CD4-positive, alpha-beta memory T cell (primary cell): ENCODE measurements at regions not wholly inside any gene's neighbourhood (a gene's known extent, or its start where the extent isn't known, plus 50 kb on each side); places are given as distances from the start of the nearest gene placed in this dataset.

Experiments used
- CTCF ChIA-PET: fragments of 350-600 bp; sonication (Branson Sonifier 250); formaldehyde crosslinking; loops from one replicate; lab custom pipeline; 2021; ENCODE audit warnings: inconsistent platforms; ENCODE audit not compliant: partially characterized antibody; lab: Charles Lee
- POLR2A ChIA-PET: fragments of 350-600 bp; sonication (Branson Sonifier 250); formaldehyde crosslinking; loops from one replicate; lab custom pipeline; 2021; ENCODE audit not compliant: partially characterized antibody; lab: Charles Lee
- DNase-seq, 5 donors: peaks; one replicate each; pipeline versions ENCODE4 v3.0.0 to v3.0.0-alpha.2; 2020 to 2022; ENCODE audit warnings: mixed read lengths in 1 of 5
- H3K27ac ChIP-seq: one replicate; pipeline ENCODE4 v1.7.0; 2013; ENCODE audit warnings: low read depth, low read length
- H3K27me3 ChIP-seq: 2 replicates; pipeline ENCODE4 v1.7.0; 2013; ENCODE audit warnings: mild to moderate bottlenecking, low read length, moderate library complexity; ENCODE audit not compliant: insufficient read depth
- H3K36me3 ChIP-seq: 2 replicates; pipeline ENCODE4 v1.7.0; 2013; ENCODE audit warnings: mild to moderate bottlenecking, low read length, moderate library complexity; ENCODE audit not compliant: insufficient read depth
- H3K4me1 ChIP-seq: 2 replicates; pipeline ENCODE4 v1.7.0; 2013; ENCODE audit warnings: mild to moderate bottlenecking, low read length, moderate library complexity; ENCODE audit not compliant: insufficient read depth
- H3K4me3 ChIP-seq, 2 donors: one replicate each; pipeline ENCODE4 v1.7.0; 2013; ENCODE audit warnings: low read length in 2 of 2, mild to moderate bottlenecking in 1 of 2
- H3K9me3 ChIP-seq, 2 donors: one replicate each; pipeline ENCODE4 v1.7.0; 2013; ENCODE audit warnings: low read length in 2 of 2, control low read depth in 1 of 2; ENCODE audit not compliant: control insufficient read depth in 1 of 2
- H3K27ac Mint-ChIP-seq, 7 donors: one replicate each; pipeline ENCODE4 v1.8.0; 2020 to 2021; ENCODE audit warnings: mixed read lengths in 7 of 7, mild to moderate bottlenecking in 6 of 7, inconsistent platforms in 3 of 7, moderate library complexity in 3 of 7
- H3K27me3 Mint-ChIP-seq, 2 donors: one replicate each; pipeline ENCODE4 v1.8.0; 2020 to 2021; ENCODE audit warnings: mixed read lengths in 2 of 2
- H3K36me3 Mint-ChIP-seq, 2 donors: one replicate each; pipeline ENCODE4 v1.8.0; 2020 to 2021; ENCODE audit warnings: mixed read lengths in 2 of 2, inconsistent platforms in 1 of 2, mild to moderate bottlenecking in 1 of 2
- H3K4me1 Mint-ChIP-seq, 4 donors: one replicate each; pipeline ENCODE4 v1.8.0; 2020 to 2021; ENCODE audit warnings: mixed read lengths in 4 of 4, mild to moderate bottlenecking in 1 of 4
- H3K4me3 Mint-ChIP-seq, 8 donors: one replicate each; pipeline ENCODE4 v1.8.0; 2020 to 2021; ENCODE audit warnings: mixed read lengths in 8 of 8, mild to moderate bottlenecking in 7 of 8, moderate library complexity in 6 of 8, inconsistent platforms in 3 of 8
- H3K9me3 Mint-ChIP-seq, 8 donors: one replicate each; pipeline ENCODE4 v1.8.0; 2020 to 2021; ENCODE audit warnings: mixed read lengths in 8 of 8, mild to moderate bottlenecking in 5 of 8, inconsistent platforms in 3 of 8, moderate library complexity in 1 of 8
- intact Hi-C: fragments of 100-400 bp; cut with micrococcal nuclease; formaldehyde crosslinking; loops from one replicate; pipeline ENCODE4 v1.15.1; 2023

DNA sequence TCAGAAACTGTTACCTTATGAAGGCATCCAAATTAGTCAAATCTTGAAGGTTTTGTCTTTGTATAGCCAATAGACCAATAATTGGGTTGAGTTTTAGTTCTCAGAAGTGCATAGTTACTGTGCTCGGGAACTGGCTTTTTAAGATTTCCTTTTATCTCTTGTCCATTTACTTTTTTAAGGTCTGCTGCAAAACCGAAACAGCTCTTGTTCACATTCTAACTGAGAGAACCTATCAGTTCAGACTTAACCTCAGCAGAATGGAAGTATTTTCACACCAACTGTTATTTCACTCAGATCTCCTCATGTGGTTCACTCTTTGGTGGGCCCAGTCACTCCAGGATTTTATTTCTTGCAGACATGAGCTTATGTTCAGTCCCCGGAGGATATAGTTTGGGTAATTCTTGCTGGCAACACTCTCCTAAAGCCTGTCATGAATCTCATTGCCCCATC lies 55.5 kb downstream of the TPBG start:
- Mint-ChIP-seq H3K27me3 (no peaks in the 10 kb centered on the region), H3K27ac (no peak overlapping the region), H3K9me3 (no peaks in the 10 kb centered on the region), H3K4me3 (no peak overlapping the region), H3K36me3 (no peaks in the 10 kb centered on the region), H3K4me1 (peaks cover 0 to 1% (median 0%) of the 10 kb centered on the region in 4 donors)
- no peak overlapping the region for H3K27ac ChIP-seq
- intact Hi-C loops: no loop called here
- no peak for DNase-seq
- no peaks in the 10 kb centered on the region for H3K27me3 ChIP-seq
- ChIA-PET CTCF (no interaction called here), POLR2A (no interaction called here)
- H3K4me1 ChIP-seq: no peaks in the 10 kb centered on the region
- no peak overlapping the region for H3K4me3 ChIP-seq
- H3K36me3 ChIP-seq: no peaks in the 10 kb centered on the region
- no peaks in the 10 kb centered on the region for H3K9me3 ChIP-seq

DNA sequence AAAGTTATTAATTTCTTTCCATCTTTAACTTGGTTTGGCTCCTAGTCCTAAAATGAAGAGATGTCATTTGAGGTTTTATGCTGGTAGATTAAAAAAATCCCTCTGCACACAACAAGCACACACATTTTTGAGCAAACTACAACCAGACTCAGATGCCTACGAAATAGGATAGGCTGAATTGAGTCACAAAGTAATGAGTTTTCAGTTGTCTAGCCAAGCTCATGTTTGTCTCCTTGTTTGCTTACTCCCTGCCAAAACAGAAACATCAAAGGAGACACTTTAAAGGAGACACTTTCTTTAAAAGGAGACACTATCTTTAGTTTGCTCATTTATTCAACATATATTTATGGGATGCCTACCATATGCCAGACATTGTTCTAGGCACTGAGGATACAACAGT lies 56.2 kb downstream of the TPBG start:
- Histone ChIP-seq H3K4me1 (no peaks in the 10 kb centered on the region), H3K27me3 (no peaks in the 10 kb centered on the region), H3K9me3 (no peaks in the 10 kb centered on the region), H3K36me3 (no peaks in the 10 kb centered on the region), H3K4me3 (no peak overlapping the region), H3K27ac (no peak overlapping the region)
- intact Hi-C loops: no loop called here
- no peaks in the 10 kb centered on the region for H3K36me3 Mint-ChIP-seq
- H3K27ac Mint-ChIP-seq: peak overlapping the region in 1 of 7 donors; percentile 62
- ChIA-PET POLR2A (no interaction called here), CTCF (no interaction called here)
- DNase-seq: no peak
- peaks cover 0 to 1% (median 0%) of the 10 kb centered on the region in 4 donors for H3K4me1 Mint-ChIP-seq
- H3K4me3 Mint-ChIP-seq: no peak overlapping the region
- no peaks in the 10 kb centered on the region for H3K27me3 Mint-ChIP-seq
- H3K9me3 Mint-ChIP-seq: no peaks in the 10 kb centered on the region

DNA sequence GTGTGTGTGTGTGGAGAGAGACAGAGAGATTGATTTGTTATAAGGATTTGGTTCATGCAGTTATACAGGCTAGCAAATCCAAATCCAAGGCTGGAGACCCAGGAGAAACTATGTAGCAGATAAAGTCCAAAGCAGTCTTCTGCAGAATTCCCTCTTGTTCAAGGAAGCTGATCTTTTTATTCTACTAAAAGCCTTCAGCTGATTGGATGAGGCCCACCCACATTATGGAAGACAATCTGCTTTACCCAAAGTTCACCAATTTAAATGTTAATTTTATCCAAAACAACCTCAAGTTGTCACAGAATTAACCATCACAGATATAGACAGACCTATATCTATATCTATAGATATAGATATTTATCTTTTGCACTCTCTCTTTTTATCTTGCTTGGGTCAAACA lies 67.0 kb downstream of the TPBG start:
- Histone ChIP-seq H3K4me1 (no peaks in the 10 kb centered on the region), H3K4me3 (no peak overlapping the region), H3K9me3 (no peaks in the 10 kb centered on the region), H3K27me3 (no peaks in the 10 kb centered on the region), H3K36me3 (no peaks in the 10 kb centered on the region), H3K27ac (no peak overlapping the region)
- ChIA-PET POLR2A (no interaction called here), CTCF (no interaction called here)
- Mint-ChIP-seq H3K27ac (no peak overlapping the region), H3K36me3 (no peaks in the 10 kb centered on the region), H3K4me3 (no peak overlapping the region), H3K27me3 (peaks cover 0 to 2% of the 10 kb centered on the region in 2 donors), H3K4me1 (no peaks in the 10 kb centered on the region), H3K9me3 (no peaks in the 10 kb centered on the region)
- no peak for DNase-seq
- intact Hi-C loops: no loop called here

DNA sequence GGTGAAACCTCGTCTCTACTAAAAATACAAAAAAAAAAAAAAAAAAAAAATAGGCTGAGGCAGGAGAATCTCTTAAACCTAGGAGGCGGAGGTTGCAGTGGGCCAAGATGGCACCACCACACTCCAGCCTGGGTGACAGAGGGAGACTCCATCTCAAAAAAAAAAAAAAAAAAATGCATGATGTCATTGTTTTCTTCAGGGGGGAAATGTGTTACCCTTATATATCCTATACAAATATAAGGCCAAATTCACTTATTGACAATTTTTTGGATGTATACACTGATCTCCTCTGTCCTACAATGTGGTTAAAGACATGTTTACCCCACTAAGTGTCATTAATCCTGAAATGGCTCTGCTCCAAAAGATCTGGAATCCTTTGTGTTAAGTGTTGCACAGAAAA lies 73.1 kb downstream of the TPBG start:
- ChIA-PET POLR2A (no interaction called here), CTCF (no interaction called here)
- intact Hi-C loops: no loop called here
- Histone ChIP-seq H3K27me3 (no peaks in the 10 kb centered on the region), H3K4me3 (no peak overlapping the region), H3K27ac (no peak overlapping the region), H3K9me3 (no peaks in the 10 kb centered on the region), H3K4me1 (no peaks in the 10 kb centered on the region), H3K36me3 (no peaks in the 10 kb centered on the region)
- H3K4me1 Mint-ChIP-seq: no peaks in the 10 kb centered on the region
- no peak overlapping the region for H3K4me3 Mint-ChIP-seq
- H3K9me3 Mint-ChIP-seq: no peaks in the 10 kb centered on the region
- no peaks in the 10 kb centered on the region for H3K36me3 Mint-ChIP-seq
- no peak for DNase-seq
- no peak overlapping the region for H3K27ac Mint-ChIP-seq
- peaks cover 2% of the 10 kb centered on the region in 2 donors for H3K27me3 Mint-ChIP-seq

DNA sequence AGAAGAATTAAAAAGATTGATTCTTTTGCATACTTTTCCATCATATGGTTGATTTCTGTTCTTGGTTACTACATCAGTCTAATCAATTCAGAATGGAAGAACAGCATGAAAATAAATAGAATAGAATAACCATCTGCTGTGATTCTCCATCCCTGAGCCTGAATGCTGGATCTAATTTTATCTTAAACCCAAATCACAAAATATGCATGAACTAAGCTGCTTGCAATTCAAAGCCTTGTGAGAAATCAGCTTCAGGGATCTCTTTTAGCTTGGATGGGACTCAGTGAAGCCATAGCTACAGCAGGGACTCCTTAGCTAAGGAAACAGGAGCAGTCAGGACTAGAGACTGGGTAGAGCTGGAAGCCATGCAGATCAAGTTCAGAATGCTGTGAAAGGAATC lies 74.1 kb downstream of the TPBG start:
- no peaks in the 10 kb centered on the region for H3K36me3 ChIP-seq

DNA sequence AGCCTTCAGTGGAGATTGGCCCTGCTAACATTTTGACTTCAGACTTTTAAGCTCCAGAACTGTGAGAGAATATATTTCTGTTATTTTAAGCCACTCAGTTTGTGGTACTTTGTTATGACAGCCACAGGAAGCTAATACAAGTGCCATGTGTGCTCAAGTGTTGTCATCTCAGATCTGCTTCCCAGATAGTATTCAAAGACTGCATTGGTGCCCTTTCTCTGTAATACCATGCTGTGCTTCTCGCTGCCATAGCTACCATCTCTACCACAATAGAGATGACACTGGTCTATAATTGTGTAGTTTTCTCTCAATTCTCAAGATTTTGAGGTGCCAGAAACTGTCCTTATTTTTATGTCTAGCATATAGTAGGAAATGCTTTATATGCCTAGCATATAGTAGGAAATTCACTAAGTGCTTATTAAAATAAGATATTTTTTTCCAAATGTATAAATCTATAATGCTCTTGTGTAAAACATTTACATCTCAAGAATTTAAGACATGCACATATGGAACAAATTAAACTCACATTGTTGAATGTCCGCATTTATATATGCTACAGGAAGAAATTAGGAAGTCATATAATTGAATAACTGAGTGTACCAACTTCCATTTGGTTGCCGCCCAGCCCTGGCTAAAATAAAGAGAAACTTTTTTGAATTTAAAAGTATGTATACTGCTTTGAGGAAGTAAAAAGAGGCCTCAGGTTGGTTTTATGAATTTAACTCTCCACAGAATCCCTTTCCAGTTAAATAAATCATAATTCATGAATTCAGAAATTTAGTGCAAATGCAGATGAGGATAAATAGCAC lies 77.6 kb downstream of the TPBG start:
- POLR2A ChIA-PET: no interaction called here
- H3K4me3 ChIP-seq: no peak overlapping the region
- DNase-seq: no peak
- no peaks in the 10 kb centered on the region for H3K27me3 ChIP-seq
- no peak overlapping the region for H3K27ac ChIP-seq
- intact Hi-C loops: no loop called here
- H3K27ac Mint-ChIP-seq: no peak overlapping the region
- no peaks in the 10 kb centered on the region for H3K9me3 ChIP-seq
- no peaks in the 10 kb centered on the region for H3K36me3 ChIP-seq
- H3K4me1 ChIP-seq: no peaks in the 10 kb centered on the region
- peaks cover 0 to 6% (median 0%) of the 10 kb centered on the region in 8 donors for H3K9me3 Mint-ChIP-seq
- H3K36me3 Mint-ChIP-seq: no peaks in the 10 kb centered on the region
- CTCF ChIA-PET: no interaction called here
- H3K4me1 Mint-ChIP-seq: no peaks in the 10 kb centered on the region
- no peak overlapping the region for H3K4me3 Mint-ChIP-seq
- peaks cover 2% of the 10 kb centered on the region in 2 donors for H3K27me3 Mint-ChIP-seq

More for the DNA sequence above, 74.1 kb downstream of the TPBG start:
- H3K27me3 Mint-ChIP-seq: peaks cover 0 to 2% of the 10 kb centered on the region in 2 donors
- Histone ChIP-seq H3K4me3 (no peak overlapping the region), H3K27me3 (no peaks in the 10 kb centered on the region), H3K4me1 (no peaks in the 10 kb centered on the region), H3K9me3 (no peaks in the 10 kb centered on the region), H3K27ac (no peak overlapping the region)
- CTCF ChIA-PET: no interaction called here
- no peak overlapping the region for H3K4me3 Mint-ChIP-seq
- no peaks in the 10 kb centered on the region for H3K4me1 Mint-ChIP-seq
- peaks cover 0 to 4% (median 0%) of the 10 kb centered on the region in 8 donors for H3K9me3 Mint-ChIP-seq
- no peaks in the 10 kb centered on the region for H3K36me3 Mint-ChIP-seq
- POLR2A ChIA-PET: no interaction called here
- H3K27ac Mint-ChIP-seq: no peak overlapping the region
- intact Hi-C loops: no loop called here
- no peak for DNase-seq

DNA sequence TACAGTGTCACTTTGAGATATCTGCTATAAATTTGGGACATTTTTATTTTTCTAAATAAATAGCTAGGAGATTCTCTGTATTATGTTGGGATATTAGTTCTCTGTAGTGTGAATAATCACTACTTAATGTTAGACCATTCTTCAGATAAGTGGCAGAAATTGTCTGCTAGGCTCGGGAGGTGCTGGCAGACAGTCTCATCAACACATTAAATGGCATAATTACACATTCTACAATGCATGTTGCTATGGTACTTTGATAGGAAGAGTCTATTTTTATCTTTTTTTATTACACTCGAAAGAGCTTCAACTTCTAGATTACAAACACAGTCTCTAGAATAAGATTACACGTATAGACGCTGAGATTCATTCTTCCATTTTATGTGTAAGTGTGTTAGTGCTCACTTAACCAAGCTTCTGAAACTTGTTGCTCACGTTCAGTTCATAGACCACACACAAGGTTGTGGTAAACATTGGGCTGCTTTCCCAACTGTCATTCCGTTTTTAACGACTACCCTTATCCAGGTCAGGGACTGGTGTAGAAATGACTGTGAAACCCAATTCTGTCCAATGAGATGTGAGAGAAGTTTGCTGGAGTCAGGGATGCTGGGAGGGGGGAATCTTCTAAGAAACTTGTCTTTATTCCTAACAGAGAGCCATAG lies 78.6 kb downstream of the TPBG start:
- intact Hi-C loops: no loop called here
- peaks cover 0 to 6% (median 0%) of the 10 kb centered on the region in 8 donors for H3K9me3 Mint-ChIP-seq
- peaks cover 2% of the 10 kb centered on the region in 2 donors for H3K27me3 Mint-ChIP-seq
- Histone ChIP-seq H3K27me3 (no peaks in the 10 kb centered on the region), H3K36me3 (no peaks in the 10 kb centered on the region), H3K27ac (no peak overlapping the region), H3K4me3 (no peak overlapping the region), H3K9me3 (no peaks in the 10 kb centered on the region), H3K4me1 (no peaks in the 10 kb centered on the region)
- no peak overlapping the region for H3K27ac Mint-ChIP-seq
- CTCF ChIA-PET: interaction anchor here (0.6 kb wide), 1 partner anchor 149 kb away, joined by 3 read pairs; no protein-coding TSS in a partner anchor
- POLR2A ChIA-PET: no interaction called here
- H3K36me3 Mint-ChIP-seq: no peaks in the 10 kb centered on the region
- no peaks in the 10 kb centered on the region for H3K4me1 Mint-ChIP-seq
- no peak overlapping the region for H3K4me3 Mint-ChIP-seq
- DNase-seq: no peak
